HG03432 (cell line): ENCODE measurements at regions not wholly inside any gene's neighbourhood (a gene's known extent, or its start where the extent isn't known, plus 50 kb on each side); places are given as distances from the start of the nearest gene placed in this dataset.

Experiments used
- ATAC-seq: cut with Tn5 transposase; IDR thresholded peaks from one replicate; pipeline ENCODE4 v1.9.1; 2021; ENCODE audit warnings: mild to moderate bottlenecking, moderate library complexity; ENCODE audit not compliant: unreplicated experiment

- ATAC-seq = no peak
Measured at GRCh38 chr11:97355230-97355629, 965.4 kb downstream of the JRKL start.

GRCh38 chr11:97356144-97356543 lies 966.3 kb downstream of the JRKL start:
- ATAC-seq = no peak

DNA sequence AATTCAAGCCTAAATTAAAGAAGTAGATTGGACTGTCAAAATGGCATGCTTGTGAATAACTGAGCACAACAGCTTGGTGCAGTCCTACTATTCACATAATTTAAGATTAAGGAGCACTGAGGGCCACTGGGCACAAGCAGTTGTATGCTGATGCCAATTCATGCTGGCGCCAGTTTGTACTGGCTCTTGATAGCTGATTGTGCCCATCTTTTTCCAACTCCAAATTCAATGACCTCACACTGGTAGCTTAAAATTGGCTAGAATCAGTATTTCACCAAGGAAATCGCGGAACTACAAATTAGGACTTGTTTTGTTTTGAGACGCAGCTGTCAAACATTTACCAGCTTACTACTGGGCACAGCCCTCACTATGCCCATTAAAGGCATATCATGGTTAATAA lies 969.2 kb downstream of the JRKL start:
- ATAC-seq = no peak

DNA sequence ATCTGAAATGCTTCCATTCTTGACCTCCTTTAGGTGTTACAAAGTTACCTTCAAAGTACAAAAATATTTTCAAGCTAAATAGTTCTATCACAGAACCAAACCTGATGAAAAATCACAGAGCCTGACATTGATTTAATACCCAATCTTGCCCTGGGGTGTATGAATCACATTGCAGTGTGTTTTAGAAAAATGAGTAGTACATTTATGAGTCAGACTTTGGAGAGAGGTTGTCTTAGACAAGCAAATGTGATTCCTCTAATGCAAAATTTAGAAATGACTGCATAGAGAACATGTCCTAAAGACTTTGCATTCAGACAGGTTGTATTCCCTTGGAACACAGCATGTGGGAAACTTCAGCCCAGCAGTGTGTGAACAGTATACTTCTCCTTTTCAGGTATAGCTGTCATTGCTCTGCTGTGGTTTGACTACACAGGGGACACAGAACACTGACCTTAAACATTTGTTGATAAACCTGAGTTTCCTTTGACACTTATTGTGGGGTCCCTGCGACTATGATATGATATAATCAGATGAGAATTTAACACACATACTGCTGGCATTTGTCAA lies 972.1 kb downstream of the JRKL start:
- no peak for ATAC-seq

DNA sequence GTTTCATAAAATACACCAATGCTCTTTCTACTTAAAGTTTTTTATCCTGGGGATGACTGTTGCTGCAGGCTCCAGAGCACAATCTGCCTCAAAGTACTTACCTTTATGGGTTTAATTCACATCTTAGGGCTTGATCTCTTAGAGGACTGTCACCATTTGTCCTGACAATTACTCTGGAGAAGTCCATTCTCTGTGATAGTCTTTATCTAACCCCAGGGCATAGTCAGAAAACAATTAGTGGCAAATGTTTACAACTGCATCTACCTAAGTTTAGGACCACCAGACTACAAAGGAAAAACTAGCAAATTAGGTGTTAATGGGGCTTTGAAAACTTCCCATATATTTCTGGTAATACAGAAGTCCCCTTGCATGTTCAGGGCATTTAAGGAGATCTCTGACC lies 973.5 kb downstream of the JRKL start:
- ATAC-seq = no peak

- ATAC-seq = no peak
Measured at GRCh38 chr11:97364047-97364446, 974.2 kb downstream of the JRKL start.

DNA sequence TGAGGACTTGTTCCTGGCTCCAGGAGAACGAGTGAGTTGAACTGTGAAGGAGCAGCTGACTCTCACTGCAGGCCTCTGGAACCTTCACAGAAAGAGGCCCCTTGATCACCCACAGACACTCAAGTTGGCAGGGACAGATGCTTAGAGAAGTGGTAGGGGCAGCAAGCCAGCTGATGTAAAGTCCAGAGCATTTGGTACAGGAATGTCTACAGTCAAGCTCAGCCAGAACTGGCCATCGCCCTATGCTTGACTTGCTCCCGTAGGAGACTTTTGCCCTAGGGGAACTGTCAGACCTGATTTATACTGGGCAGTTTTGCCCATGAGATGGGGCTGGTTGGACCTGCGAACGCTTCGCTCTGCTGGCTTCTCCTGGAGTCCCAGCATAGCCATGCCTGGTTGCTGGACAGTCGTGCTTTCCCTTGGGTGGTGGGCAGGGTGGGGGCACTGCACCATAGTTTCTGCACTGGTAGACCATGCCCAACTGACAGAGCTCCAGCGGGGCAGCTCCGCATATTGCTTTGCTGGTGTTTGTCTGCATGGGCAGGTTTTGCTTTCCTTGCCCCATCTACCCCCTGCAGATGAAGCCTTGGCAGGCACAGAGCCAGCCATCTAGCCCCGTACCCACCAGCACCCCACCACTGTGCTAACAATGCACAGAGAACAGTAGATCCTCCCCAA lies 977.7 kb downstream of the JRKL start:
- ATAC-seq = no peak

GRCh38 chr11:97389270-97389669 lies 999.5 kb downstream of the JRKL start:
- no peak for ATAC-seq

GRCh38 chr11:97398246-97398645 lies 1008.4 kb downstream of the JRKL start:
- no peak for ATAC-seq

DNA sequence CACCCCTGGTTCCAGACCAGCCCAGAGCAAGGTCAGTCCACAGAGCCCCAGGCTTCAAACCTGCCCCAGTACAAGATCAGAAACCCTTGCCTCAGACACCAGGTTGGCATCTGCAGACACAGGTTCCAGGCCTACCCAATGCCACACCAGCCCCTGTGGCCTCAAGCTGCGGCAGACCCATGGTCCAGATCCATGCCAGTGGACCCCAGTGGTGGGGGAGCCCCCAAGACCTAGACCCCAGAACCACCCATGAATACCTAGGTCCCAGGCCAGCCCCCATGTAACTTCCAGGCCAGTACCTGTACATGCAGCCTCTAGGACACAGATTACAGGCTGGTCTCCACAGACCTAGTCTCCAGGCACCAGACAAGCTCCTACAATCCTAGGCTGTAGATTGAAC lies 1019.3 kb downstream of the JRKL start:
- no peak for ATAC-seq

- no peak for ATAC-seq
Measured at GRCh38 chr11:97414801-97415200, 1025.0 kb downstream of the JRKL start.

DNA sequence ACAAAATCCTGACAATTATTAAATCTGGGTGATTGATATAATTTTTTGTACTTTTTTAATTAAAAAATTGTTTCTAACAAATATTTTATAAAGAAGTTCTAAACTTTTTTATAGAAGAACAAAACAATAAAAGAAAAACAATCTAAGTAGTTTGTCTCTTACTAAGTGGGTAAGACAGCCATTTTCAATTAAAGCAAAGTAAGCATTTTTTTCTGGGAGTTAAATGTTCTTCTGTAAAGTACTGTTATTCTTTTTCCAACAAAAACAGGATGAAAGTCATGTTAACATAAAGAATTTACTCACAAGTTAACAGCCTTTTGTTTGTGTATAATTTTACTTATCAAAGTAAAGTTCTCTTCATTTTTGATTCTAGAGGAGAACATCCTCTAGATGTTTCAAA lies 1029.9 kb downstream of the JRKL start:
- no peak for ATAC-seq

GRCh38 chr11:97428247-97428790 lies 1038.5 kb downstream of the JRKL start:
- no peak for ATAC-seq

- no peak for ATAC-seq
Measured at GRCh38 chr11:97430877-97431276, 1041.1 kb downstream of the JRKL start.

GRCh38 chr11:97432926-97433325 lies 1043.1 kb downstream of the JRKL start:
- no peak for ATAC-seq

- no peak for ATAC-seq
Measured at GRCh38 chr11:97445561-97445960, 1055.7 kb downstream of the JRKL start.

DNA sequence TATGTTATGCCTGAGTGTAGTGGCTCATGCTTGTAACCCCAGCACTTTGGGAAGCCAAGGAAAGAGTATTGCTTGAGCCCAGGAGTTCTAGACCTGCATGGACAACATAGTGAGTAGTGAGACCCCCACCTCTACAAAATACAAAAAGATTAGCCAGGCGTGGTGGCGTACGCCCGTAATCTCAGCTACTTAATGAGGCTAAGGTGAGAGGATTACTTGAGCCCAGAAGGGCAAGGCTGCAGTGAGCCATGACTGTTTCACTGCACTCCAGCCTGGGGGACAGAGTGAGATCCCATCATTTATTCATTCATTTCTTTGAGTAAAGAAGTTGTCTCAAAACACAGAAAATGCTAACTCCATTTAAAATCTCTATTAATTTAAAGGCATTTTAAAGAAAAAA lies 1061.6 kb downstream of the JRKL start:
- no peak for ATAC-seq

- ATAC-seq = no peak
Measured at GRCh38 chr11:97454988-97455387, 1065.2 kb downstream of the JRKL start.

DNA sequence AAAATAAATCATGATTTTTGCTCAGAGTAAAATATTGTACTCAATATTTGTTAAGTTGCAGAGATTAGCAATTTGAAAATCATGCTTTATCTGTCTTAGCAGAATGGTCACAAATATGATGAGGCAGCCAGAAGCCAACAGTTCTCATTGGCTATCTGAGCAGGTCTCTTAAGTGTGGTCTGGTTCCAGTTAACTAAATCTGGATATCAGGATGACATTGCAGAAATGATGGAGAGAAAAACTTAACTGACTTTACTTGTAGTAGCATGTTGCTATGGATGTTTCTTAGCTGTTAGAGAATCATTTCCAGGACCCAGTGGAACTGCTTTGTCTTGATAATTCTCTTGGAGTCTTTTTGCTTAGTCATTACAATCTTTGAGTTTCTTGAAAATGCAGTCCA lies 1070.3 kb downstream of the JRKL start:
- ATAC-seq = no peak

- no peak for ATAC-seq
Measured at GRCh38 chr11:97461044-97461880, 1071.4 kb downstream of the JRKL start.

DNA sequence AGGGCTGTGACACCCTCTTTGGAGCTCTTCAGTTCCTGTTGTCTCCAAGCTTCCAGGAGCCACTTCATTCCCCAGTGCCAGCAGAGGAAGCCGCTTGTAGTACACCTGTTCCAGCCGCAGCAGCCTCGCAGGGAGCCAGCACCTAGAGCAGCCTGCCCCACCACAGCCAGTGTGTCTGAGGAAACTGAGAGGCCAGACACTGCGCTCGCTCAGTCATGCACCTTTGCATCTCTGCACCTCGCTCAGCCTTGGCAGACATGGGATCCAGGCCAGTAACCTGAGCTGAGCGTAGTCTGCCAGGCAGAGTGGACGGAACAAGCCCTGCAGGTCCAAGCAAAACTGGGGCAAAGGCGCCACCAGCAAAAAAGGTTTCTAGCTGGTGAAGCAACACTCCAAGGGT lies 1072.1 kb downstream of the JRKL start:
- ATAC-seq = no peak

- ATAC-seq = no peak
Measured at GRCh38 chr11:97463891-97464290, 1074.1 kb downstream of the JRKL start.
